IPS-NIHi11 (cell line): ENCODE measurements at regions not wholly inside any gene's neighbourhood (a gene's known extent, or its start where the extent isn't known, plus 50 kb on each side); places are given as distances from the start of the nearest gene placed in this dataset.
A peak's percentile ranks its signal among the peaks of the same experiment; 100 is the strongest.
"Not testable (repeated sequence)": the region's sequence is repeated elsewhere in the genome, so short reads cannot be mapped to it uniquely, and the experiment has no call there.

Experiments used
- DNase-seq: peaks from one replicate; pipeline ENCODE4 v3.0.0; 2012; ENCODE audit warnings: mixed read lengths, low spot score

DNA sequence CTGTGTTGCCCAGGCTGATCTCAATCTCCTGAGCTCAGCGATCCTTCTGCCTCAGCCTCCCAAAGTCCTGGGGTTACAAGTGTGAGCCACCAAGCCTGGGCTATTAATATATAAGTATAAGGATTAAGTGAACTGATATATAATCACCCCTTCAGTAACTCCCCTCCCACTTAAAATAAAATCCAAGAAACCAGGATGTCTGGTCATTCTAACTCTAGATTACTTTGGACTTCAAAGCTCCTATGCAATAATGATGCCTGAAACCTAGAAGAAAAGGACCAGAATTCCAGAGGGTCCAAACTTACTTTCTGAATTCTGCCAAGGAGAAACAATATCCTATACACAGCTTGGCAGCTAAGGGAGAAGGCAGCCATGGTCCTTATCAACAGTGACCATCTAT is 206.8 kb upstream of the ZNF217 start:
- DNase-seq = no peak

DNA sequence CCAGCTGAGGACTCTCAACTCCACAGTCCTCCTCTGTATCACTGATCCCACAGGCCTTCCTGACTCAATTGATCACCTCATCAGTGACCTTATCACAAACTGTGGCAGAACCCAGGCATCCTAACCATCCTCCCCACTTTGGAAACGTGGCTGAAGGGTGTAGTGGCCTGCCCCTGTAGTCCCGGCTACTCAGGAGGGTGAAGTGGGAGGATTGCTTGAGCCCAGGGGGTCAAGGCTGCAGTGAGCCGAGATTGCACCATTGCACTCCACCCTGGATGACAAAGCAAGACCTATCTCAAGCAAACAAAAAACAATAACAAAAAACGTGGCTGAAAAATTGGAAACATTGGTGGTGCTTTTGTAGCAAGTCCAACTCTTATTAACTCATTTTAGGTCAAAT is 203.4 kb upstream of the ZNF217 start:
- peak; percentile 1 for DNase-seq

DNA sequence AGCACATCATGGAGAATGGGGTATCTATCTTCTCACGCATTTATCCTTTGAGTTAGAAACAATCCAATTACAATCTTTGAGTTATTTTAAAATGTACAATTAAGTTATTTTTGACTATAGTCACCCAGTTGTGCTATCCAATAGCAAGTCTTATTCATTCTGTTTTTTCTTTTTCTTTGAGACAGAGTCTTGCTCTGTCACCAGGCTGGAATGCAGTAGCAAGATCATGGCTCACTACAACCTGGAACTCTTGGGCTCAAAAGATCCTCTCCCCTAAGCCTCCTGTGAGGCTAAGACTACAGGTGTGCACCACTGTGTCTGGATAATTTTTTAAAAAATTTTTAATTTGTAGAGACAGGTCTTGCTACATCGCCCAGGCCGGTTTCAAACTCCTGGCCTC is 201.5 kb upstream of the ZNF217 start:
- DNase-seq = no peak

DNA sequence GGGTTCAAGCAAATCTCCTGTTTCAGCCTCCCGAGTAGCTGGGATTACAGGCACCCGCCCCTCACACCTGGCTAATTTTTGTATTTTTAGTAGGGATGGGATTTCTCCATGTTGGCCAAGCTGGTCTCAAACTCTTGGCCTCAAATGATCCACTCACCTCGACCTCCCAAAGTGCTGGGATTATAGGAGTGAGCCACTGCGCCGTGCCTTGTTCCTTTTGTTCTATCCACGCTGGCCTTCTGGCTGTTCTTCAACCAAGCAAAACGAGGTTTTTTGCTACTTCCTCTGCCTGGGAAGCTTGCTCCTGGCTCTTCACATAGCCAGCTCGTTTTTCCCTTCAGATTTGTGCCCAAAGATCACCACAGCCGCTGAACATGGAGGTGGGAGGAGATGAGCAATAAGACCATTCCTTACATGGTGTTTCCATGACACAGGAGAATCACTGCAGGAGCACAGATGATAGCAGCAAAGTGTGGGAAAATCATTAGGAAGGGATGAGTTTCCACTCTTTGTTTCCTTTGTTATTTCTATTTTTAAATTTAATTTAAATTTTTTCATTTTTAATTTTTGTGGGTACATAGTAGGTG is 201.0 kb upstream of the ZNF217 start:
- no peak for DNase-seq

DNA sequence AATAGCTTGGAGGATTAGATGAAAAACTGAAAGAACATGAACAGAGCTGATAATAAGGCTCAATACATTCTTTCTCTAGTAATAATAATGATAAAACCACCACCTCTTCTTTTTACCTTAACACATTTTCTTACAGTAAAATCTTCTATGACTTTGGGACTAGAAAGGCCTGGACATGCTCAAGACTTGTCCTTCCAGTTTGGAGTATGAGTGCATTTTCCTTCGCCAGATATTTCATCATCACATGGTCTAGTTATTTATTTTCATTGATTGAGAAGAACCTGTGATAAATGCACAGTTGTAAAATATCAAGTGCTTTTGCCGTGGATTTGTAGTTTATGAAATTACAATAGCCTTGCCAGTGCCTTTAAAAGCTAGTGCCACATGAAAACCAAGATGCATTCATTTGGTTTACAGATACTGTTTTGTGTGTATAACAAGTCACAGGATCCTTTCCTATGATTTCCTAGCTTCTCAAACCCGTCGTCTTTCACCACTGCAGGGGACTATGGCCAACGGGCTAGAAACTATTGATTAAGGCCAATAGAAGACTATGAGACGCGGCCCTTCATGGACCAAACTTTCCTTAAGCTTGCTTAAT is 200.2 kb upstream of the ZNF217 start:
- DNase-seq = no peak

DNA sequence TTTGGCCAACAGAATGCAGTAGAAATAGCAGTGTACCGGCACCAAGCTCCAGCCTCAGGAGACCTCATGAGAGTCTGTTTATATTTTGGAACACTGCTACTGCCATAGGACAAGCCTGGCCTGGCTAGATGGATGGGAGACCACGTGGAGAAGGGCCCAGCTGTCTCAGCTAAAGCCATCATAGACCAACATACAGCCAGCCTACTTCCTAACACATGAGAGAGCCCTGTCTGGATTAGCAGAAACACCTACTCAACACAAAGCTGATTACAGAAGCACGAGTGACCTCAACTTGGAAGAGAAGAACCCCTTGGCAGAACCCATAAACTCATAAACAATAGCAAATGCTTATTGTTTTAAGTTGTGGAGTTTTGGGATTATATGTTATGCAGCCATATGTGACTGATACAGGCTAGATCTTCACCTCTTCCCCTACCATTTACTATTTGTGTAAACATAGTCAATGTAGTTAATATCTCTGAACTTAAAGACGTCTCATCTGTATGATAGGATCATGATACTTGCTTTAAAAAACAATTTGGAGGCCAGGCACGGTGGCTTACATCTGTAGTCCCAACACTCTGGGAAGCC is 199.4 kb upstream of the ZNF217 start:
- DNase-seq = peak; percentile 1

DNA sequence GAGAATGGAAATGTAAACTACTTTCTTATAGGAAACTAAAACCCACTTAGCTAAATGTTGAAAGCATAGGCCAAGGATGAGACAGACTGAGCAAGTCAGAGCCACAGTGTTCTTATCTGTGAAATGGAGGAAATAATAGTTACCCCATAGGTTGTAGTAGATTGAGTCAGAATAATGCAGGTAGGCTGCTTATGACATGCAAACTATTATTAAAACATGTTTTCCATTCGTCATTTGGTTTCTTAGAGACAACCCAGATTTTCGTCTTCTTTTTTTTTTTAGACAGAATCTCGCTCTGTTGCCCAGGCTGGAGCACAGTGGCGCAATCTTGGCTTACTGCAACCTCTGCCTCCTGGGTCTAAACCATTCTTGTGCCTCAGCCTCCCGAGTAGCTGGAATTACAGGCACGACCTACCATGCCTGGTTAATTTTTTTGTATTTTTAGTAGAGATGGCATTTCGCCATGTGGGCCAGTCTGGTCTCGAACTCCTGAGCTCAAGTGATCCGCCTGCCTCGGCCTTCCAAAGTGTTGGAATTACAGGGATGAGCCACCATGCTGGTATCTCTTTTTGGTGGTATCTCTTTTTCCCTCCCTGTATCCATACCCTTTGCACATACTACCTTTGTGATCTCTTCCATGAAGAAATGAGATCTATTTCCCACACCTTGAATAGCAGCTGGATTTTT is 196.5 kb upstream of the ZNF217 start:
- peak; percentile 0 for DNase-seq

DNA sequence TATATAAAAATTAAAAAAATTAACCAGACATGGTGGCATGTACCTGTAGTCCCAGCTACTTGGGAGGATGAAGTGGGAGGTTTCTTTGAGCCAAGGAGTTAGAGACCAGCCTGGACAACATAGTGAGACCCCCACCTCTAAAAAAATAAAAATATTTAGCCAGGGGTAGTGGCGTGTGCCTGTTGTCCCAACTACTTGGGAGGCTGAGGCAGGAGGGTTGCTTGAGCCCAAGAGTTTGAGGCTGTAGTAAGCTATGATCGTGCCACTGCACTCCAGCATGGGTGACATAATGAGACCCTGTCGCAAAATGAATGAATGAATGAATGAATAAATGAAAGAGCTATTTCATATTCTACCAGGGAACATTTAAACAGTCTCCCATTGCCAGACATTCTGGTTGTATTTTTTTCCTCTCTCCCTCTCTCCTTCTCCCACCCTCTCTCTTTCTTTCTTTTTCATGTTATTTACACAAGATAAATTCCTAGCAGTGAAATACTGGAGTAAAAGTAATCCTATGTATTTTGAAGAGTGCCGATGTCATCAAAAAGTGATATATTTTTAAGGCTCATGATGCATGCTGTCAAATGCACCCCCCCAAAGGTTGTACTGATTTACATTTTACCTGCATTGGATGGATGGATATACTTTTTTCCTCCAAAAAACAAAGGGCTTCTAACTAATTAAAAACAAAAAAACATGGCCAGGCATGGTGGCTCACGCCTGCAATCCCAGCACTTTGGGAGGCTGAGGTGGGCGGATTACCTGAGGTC is 194.8 kb upstream of the ZNF217 start:
- DNase-seq = no peak

DNA sequence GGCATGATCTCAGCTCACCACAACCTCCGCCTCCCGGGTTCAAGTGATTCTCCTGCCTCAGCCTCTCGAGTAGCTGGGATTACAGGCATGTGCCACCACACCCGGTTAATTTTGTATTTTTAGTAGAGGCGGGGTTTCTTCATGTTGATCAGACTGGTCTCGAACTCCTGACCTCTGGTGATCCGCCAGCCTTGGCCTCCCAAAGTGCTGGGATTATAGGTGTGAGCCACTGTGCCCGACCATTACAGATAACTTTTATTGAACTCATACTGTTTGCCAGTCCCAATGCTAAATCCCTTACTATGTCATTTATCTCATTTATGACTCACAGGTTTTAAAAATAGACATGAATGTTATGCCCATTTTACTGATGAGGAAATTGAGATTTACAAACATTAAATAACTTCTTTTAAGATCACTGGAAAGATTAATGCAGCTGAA is 193.9 kb upstream of the ZNF217 start:
- not testable (repeated sequence) for DNase-seq

DNA sequence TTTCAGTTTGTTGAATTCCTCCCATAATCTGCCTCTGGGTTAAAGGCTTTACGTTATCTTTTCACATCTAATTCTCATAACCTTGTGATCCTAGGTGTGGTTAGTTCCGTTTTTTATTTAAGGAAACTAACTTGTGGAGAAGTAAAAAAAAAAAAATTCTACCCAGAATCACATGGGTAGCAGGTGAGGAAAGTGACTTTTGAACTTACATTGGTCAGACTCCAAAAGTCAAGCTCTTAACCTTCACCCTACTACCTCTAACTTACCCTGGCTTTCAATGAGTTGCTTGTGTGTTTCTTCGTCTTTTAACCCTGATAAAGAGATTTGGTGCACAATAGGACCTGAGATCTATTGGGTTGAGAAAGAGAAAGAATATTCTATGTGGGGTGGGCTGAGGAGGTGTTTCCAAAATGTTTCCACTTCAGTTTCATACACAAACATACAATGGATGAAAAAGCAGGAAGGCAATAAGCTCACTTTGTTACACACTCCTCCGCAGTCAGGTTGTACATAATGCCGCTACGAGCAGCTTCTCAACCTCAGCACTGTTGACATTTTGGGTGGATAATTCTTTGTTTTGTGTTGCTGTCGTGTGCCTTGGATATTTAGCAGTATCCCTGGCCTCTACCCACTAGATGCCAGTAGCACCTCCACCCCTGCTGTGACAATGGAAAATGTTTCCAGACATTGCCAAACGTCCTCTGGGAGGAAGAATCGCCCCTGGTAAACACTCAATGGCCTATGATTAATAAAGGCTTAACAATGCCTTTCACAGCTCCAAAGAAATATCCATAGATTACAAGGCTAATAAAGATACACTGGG is 193.0 kb upstream of the ZNF217 start:
- no peak for DNase-seq

DNA sequence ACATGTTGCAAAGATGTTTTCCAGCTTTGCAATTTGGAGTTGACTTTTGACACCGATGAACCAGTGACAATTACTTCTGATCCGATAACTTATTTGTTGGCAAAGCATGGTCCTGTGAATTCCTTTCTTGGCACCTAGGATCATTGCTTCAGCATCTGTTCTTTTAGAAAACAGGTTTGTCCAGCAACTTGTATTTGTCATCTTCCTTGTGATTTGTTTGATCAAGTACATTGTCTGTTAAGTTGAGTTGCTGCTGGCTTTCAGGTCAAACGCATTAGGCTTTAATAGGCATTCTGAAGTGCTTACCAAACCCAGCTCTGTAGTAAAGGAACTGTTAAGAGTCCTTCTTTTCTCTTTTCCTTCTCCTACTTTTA is 192.4 kb upstream of the ZNF217 start:
- DNase-seq = no peak

DNA sequence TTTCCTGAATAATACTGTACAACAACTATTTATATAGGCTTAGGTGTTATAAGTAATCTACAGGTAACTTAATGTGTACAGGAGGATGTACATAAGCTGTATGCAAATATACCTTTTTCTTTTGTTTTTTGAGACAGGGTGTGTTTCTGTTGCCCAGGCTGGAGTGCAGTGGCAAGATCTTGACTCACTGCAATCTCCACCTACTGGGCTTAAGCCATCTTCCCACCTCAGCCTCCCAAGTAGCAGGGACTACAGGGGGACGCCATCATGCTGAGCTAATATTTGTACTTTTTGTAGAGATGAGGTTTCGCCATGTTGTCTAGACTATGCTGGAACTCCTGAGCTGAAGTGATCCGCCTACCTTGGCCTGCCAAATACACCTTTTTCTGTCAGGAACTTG is 191.7 kb upstream of the ZNF217 start:
- no peak for DNase-seq

DNA sequence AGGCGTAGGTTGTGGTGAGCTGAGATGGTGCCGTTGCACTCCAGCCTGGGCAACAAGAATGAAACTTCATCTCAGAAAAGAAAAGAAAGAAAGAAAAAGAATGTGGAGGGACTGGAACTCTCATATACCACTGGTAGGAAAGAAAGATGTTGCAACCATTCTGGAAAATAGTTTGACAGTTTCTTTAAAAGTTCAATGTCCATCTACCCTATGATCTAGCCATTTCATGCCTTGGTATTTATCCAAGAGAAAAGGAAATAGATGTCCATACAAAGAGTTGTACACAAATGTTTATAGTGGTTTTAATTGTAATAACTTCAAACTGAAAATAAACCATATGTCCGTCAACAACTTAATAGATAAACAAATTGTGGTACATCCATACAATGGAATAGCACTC is 190.1 kb upstream of the ZNF217 start:
- no peak for DNase-seq

DNA sequence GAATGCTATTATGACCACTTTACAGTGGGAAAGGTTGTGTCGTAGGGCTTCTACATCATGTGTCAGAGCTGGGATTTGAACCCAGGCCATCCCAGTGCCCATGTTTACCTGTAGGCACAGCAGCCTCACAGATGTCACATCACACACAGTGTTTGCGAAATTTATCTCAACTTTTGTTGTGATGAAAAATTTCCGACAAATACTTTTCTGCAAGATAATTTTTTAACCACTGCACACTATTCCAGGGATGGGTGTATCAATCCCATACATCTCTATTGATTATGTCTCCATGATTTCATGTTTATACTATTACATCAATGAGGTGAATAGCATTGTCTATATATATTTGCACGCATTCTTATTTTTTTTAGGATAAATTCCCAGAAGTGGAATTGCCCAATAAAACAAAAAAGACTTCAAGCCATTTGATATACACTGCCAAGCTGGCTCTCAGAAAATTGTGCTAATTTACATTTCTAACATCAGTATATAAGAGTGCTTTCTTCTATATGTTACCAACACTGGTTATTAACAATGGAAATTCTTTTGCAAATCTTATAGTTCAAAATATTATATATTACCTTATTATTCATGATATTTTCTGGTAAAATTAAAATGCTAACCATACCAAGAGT is 189.1 kb upstream of the ZNF217 start:
- DNase-seq = no peak

DNA sequence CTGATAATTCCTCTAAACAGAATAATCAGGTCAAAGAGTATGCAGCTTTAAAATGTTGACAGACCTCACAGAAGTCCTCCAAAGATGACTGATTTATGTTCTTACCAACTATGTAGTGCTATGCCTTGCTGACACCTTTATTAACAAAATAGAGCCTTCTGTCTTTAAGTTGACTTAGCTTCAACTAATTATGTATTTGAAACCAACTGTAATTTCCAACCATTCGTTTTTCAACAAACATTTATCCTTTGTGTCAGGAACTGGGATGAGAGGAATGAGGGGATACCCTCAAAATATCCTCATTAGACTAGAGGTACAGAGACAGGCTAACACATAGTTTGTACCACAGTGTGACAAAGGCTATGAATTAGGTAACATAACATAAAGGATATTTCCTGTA is 186.2 kb upstream of the ZNF217 start:
- no peak for DNase-seq

DNA sequence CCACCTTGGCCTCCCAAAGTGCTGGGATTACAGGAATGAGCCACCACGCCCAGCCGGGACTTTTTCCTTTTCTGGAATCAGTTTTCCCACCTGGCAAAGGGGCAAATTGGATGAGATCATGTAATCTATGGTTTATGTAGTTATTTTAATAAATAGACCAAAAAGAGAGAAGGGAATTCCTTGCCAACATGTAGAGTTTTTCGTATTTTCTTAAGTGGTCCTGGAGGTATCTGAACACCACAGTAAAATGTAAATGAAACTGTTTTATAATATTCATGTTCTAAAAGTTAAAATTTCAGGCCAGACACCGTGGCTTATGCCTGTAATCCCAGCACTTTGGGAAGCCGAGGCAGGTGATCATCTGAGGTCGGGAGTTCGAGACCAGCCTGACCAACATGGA is 185.1 kb upstream of the ZNF217 start:
- no peak for DNase-seq

DNA sequence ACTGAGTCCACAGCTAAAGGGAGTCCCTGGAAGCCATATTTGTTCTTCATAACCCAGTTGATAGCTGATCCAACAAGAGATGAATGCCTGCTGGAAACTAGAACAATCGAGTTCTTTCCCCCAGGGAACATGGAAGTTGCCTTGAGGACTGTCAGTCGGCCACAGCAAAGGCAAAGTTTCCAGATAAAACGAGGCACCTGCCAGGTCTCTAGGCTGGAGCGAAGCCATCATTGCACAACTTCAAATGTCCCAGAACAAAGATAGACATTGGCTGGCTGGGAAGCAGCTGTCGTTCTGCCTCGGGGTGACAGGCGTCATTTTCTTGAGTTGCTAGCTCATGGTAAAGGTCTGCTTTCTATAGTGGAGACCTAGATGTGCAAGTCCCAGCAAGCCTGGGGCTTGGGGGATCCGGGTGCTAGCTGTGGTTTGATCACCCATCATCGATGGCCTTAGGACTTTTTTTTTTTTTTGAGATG is 184.4 kb upstream of the ZNF217 start:
- no peak for DNase-seq

DNA sequence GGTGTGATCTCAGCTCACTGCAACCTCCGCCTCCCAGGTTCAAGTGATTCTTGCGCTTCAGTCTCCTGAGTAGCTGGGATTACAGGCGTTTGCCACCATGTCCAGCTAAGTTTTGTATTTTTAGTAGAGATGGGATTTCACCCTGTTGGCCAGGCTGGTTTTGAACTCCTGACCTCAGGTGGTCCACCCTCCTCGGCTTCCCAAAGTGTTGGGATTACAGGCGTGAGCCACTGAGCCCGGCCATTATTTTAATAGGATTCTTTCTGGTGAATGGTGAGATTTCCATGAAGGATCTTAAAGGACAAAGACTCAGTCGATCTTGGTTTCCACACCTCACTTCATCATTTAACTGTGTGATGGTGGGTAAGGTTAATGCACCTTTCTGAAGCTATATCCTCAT is 183.8 kb upstream of the ZNF217 start:
- DNase-seq = not testable (repeated sequence)

DNA sequence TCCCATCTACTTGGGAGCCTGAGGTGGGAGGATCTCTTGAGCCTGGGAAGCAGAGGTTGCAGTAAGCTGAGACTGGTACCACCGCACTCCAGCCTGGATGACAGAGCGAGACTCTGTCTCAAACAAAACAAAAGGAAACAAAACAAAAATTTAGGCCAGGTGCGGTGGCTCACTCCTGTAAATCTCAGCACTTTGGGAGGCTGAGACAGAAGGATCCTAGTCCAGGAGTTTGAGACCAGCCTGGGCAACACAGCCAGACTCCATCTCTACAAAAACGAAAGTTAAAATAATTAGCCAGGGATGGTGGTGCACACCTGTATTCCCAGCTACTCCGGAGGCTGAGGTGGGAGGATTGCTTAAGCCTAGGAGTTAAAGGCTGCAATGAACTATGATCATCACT is 183.2 kb upstream of the ZNF217 start:
- no peak for DNase-seq

DNA sequence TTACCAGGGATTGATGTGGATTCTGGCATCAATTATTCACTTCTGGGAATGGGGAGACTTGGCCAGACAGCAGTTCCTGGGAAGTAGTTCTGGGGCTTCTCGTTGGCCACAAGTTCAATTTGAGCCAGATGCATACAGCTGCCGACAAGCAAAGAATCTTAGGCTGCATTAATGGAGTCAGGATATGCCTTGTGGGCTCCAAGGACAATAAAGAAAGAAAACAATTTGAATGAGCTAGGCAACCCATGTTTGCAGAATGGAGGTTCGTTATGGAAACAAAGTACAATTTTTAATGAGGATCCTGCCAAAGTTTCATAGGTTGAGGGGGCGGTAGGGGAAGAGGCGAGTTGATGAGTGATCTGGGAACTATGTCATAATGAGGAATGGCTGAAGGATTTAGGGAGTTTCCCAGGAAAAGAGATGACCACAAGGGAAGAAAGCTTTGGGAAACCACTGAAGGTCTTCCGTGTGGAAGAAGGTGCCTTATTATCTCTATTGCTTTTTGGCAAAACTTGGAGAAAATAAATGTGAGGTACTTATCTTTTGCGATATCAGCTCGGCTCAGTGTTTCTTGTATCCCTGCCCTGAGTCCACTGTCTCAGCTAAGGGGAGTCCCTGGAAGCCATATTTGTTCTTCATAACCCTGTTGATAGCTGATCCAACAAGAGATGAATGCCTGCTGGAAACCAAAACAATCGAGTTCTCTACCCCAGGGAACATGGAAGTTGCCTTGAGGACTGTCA is 181.0 kb upstream of the ZNF217 start:
- DNase-seq = no peak
